CD4-positive, alpha-beta T cell (primary cell): ENCODE measurements at regions not wholly inside any gene's neighbourhood (a gene's known extent, or its start where the extent isn't known, plus 50 kb on each side); places are given as distances from the start of the nearest gene placed in this dataset.

Experiments
- ATAC-seq: fragments of 200-7000 bp; cut with Tn5 transposase; one replicate; pipeline ENCODE4 v1.10.0; 2022; ENCODE audit warnings: mild to moderate bottlenecking; ENCODE audit not compliant: poor library complexity
- CTCF ChIA-PET: fragments of 350-600 bp; sonication (Branson Sonifier 250); formaldehyde crosslinking; loops from one replicate; lab custom pipeline; 2021; ENCODE audit warnings: antibody characterized with exemption, inconsistent platforms; lab: Charles Lee
- POLR2A ChIA-PET: fragments of 350-600 bp; sonication (Branson Sonifier 250); formaldehyde crosslinking; loops from one replicate; lab custom pipeline; 2021; ENCODE audit warnings: antibody characterized with exemption, inconsistent platforms; lab: Charles Lee
- DNase-seq, 14 experiments: peaks; one replicate each; pipeline ENCODE4 v3.0.0-alpha.2; 2013 to 2020; ENCODE audit warnings: mixed read lengths in 2 of 14
- H3K27ac ChIP-seq, 2 donors: one replicate each; pipeline versions ENCODE4 v1.5.1 to v1.7.0; 2013; ENCODE audit warnings: low read length in 2 of 2, low read depth in 1 of 2, mild to moderate bottlenecking in 1 of 2
- H3K27me3 ChIP-seq, 2 experiments: 1 replicate in 1 of 2; 2 replicates in 1 of 2; pipeline versions ENCODE4 v1.6.1 to v1.7.0; 2013; ENCODE audit warnings: low read length in 2 of 2, control low read depth in 1 of 2, mild to moderate bottlenecking in 1 of 2, moderate library complexity in 1 of 2; ENCODE audit not compliant: insufficient read depth in 2 of 2, control insufficient read depth in 1 of 2
- H3K36me3 ChIP-seq: one replicate; pipeline ENCODE4 v1.6.1; 2013; ENCODE audit warnings: low read length, control low read depth; ENCODE audit not compliant: insufficient read depth
- H3K4me1 ChIP-seq: one replicate; pipeline ENCODE4 v1.6.1; 2013; ENCODE audit warnings: low read length, control low read depth; ENCODE audit not compliant: insufficient read depth
- H3K4me3 ChIP-seq: one replicate; pipeline ENCODE4 v1.5.1; 2013; ENCODE audit warnings: mild to moderate bottlenecking, low read length, moderate library complexity
- H3K9me3 ChIP-seq, 2 experiments: 1 replicate in 1 of 2; 2 replicates in 1 of 2; pipeline versions ENCODE4 v1.6.1 to v1.7.0; 2013; ENCODE audit warnings: low read length in 2 of 2, mild to moderate bottlenecking in 2 of 2, control low read depth in 1 of 2, moderate library complexity in 1 of 2; ENCODE audit not compliant: control insufficient read depth in 1 of 2, insufficient read depth in 1 of 2
- H3K27ac Mint-ChIP-seq: one replicate; pipeline ENCODE4 v1.8.0; 2020; ENCODE audit warnings: mixed read lengths
- H3K27me3 Mint-ChIP-seq: one replicate; pipeline ENCODE4 v1.8.0; 2021; ENCODE audit warnings: mixed read lengths
- H3K36me3 Mint-ChIP-seq: one replicate; pipeline ENCODE4 v1.8.0; 2021; ENCODE audit warnings: low read depth, mixed read lengths
- H3K4me1 Mint-ChIP-seq: one replicate; pipeline ENCODE4 v1.8.0; 2021; ENCODE audit warnings: low read depth, mixed read lengths
- H3K4me3 Mint-ChIP-seq: one replicate; pipeline ENCODE4 v1.8.0; 2020; ENCODE audit warnings: mild to moderate bottlenecking, mixed read lengths
- H3K9me3 Mint-ChIP-seq: one replicate; pipeline ENCODE4 v1.8.0; 2020; ENCODE audit warnings: mixed read lengths
- CTCF ChIP-seq: fragments of 200-600 bp; IDR thresholded peaks from one replicate; pipeline ENCODE4 v1.8.0; 2022; ENCODE audit warnings: antibody characterized with exemption, mild to moderate bottlenecking
- intact Hi-C, 2 experiments: fragments of 100-400 bp; cut with DNase I in 1 of 2; cut with micrococcal nuclease in 1 of 2; formaldehyde crosslinking; loops; one replicate each; pipeline versions ENCODE4 v1.15.1 to v1.9.0; 2023 to 2025; cut with DNase I, micrococcal nuclease

DNA sequence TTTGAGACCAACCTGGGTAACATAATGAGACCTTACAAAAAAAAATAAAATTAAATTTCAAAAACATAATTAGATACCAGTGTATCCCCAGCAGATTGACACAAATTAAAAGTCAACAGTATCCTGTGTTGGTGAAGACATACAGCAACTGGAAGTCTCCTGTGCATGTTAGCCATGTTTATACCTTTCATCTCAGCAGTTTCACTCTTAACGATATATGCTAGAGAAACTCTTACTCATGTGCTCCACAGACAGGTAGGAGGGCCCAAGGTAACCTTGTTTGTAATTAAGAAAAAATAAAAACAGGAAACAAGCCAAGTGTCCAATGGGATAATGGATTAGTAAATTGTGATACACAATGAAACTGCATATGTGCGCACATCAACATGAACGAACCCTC is 50.1 kb upstream of the N4BP3 start:
- H3K36me3 Mint-ChIP-seq, result no peaks in the 10 kb centered on the region
- DNase-seq, result no peak
- no peaks in the 10 kb centered on the region for H3K9me3 Mint-ChIP-seq
- intact Hi-C loops, result loop anchor here in 1 of 2 experiments (10.0 kb wide), 2 partner anchors 168 to 668 kb away; no protein-coding TSS in a partner anchor
- no peak overlapping the region for H3K27ac ChIP-seq
- ChIA-PET CTCF (no interaction called here), POLR2A (no interaction called here)
- no peaks in the 10 kb centered on the region for H3K27me3 ChIP-seq
- no peaks in the 10 kb centered on the region for H3K27me3 Mint-ChIP-seq
- TF ChIP-seq CTCF, result no peak
- H3K4me3 Mint-ChIP-seq, result no peak overlapping the region
- H3K4me1 Mint-ChIP-seq, result peaks cover 11% of the 10 kb centered on the region
- no peak for ATAC-seq
- H3K36me3 ChIP-seq, result no peaks in the 10 kb centered on the region
- H3K4me3 ChIP-seq, result no peak overlapping the region
- H3K27ac Mint-ChIP-seq, result no peak overlapping the region
- H3K9me3 ChIP-seq, result no peaks in the 10 kb centered on the region
- peaks cover 6% of the 10 kb centered on the region for H3K4me1 ChIP-seq

DNA sequence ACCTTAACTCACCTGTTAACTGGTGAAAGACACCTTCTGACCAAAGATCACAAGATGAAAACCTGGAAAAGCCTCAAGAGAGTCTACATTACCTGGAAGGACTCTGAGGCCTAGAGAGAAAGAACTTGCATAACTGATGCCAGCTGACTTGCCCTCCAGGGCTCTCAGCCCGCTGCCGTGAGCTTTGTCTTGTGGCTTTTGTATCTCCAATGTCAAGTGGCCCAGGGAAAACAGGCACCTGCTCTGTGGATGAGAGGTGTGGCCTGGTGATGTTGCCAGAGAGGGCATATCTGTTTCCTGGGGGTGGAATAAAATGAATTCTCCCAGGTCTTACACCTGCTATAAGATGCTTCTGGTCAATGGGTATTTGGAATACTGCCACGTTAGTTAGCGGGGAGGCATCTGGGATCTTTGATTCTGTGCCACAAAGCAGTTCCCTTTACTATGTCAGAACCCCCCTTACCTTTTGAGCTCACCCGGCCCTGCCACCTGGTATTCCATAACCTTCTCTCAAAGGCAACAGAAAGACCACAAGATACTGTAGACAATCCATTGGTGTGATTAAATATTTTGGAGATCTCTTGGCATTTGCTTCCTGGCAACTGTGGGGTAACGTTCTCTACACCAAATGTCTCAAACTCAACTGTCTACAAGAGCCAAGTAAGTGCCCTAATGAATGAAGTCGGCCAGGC is 54.9 kb upstream of the N4BP3 start:
- CTCF ChIA-PET, result no interaction called here

GRCh38 chr5:178057839-178058238 is 55.5 kb upstream of the N4BP3 start:
- H3K4me1 Mint-ChIP-seq, result peaks cover 5% of the 10 kb centered on the region
- DNase-seq (no peak), ATAC-seq (no peak)
- no peak for TF ChIP-seq CTCF
- peaks cover 4% of the 10 kb centered on the region for H3K4me1 ChIP-seq
- H3K4me3 ChIP-seq, result no peak overlapping the region
- no peaks in the 10 kb centered on the region for H3K9me3 Mint-ChIP-seq
- H3K27ac Mint-ChIP-seq, result no peak overlapping the region
- POLR2A ChIA-PET, result no interaction called here
- no peaks in the 10 kb centered on the region for H3K36me3 Mint-ChIP-seq
- no peaks in the 10 kb centered on the region for H3K9me3 ChIP-seq
- H3K4me3 Mint-ChIP-seq, result no peak overlapping the region
- no peaks in the 10 kb centered on the region for H3K36me3 ChIP-seq
- H3K27me3 ChIP-seq, result no peaks in the 10 kb centered on the region
- CTCF ChIA-PET, result no interaction called here
- intact Hi-C loops, result no loop called here
- H3K27ac ChIP-seq, result no peak overlapping the region
- H3K27me3 Mint-ChIP-seq, result no peaks in the 10 kb centered on the region

More for the DNA sequence above, 54.9 kb upstream of the N4BP3 start:
- no peak overlapping the region for H3K4me3 Mint-ChIP-seq
- no peak overlapping the region for H3K27ac Mint-ChIP-seq
- H3K36me3 ChIP-seq, result no peaks in the 10 kb centered on the region
- ATAC-seq, result no peak
- POLR2A ChIA-PET, result no interaction called here
- no peak for TF ChIP-seq CTCF
- intact Hi-C loops, result no loop called here
- H3K9me3 ChIP-seq, result no peaks in the 10 kb centered on the region
- H3K36me3 Mint-ChIP-seq, result no peaks in the 10 kb centered on the region
- H3K4me1 Mint-ChIP-seq, result peaks cover 5% of the 10 kb centered on the region
- no peak for DNase-seq
- H3K27ac ChIP-seq, result no peak overlapping the region
- no peaks in the 10 kb centered on the region for H3K9me3 Mint-ChIP-seq
- H3K4me3 ChIP-seq, result no peak overlapping the region
- no peaks in the 10 kb centered on the region for H3K27me3 Mint-ChIP-seq
- peaks cover 4% of the 10 kb centered on the region for H3K4me1 ChIP-seq
- no peaks in the 10 kb centered on the region for H3K27me3 ChIP-seq
